ENCODE measurements at regions not wholly inside any gene's neighbourhood (a gene's known extent, or its start where the extent isn't known, plus 50 kb on each side); places are given as distances from the start of the nearest gene placed in this dataset.

DNA sequence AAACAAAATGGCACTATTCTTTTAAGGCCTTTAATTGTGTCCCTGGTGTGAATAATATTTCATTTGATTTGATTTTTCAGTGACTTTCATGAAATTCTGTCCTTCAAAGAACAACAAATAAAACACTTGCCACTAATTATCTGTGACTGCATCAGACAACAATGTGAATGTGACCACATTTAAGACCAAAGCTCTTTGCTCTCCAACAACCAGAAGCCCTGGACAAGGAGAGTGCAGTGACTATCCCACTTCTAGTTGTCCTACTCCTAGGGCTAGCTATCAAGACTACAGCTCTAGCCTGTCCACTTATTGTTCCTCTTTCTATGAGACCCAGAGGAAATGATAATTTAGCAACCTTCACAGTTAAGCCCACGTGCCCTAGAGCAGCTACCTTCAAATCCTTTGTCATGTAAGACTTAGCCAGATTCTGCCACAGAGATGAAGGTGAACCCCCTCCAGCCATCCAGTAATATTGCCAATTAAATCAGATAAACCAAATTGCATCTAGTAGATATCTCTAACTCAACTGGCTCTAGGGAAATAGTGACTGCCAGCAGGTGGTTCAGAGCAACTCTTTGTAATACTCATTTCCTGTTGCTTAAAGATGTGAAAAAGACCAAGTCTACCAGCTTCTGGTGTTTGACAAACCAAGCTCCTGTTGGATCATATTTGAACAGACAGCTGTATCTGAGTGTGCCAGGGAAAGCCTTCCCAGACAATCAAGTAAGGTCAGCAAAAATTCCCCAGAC lies 142.6 kb upstream of the BLID start:
- Histone ChIP-seq H3K27ac (ENCODE audit: low read depth, low read length) (no peak overlapping the region), H3K36me3 (ENCODE audit: control insufficient read depth, insufficient read depth, low read length) (no peaks in the 10 kb centered on the region), H3K27me3 (ENCODE audit: control insufficient read depth, insufficient read depth, low read length) (peaks cover 11% of the 10 kb centered on the region; the same call in 1 of the 2 replicates), H3K4me1 (ENCODE audit: control insufficient read depth, insufficient read depth, low read length) (peaks cover 3% of the 10 kb centered on the region; the same call in 1 of the 2 replicates), H3K9ac (ENCODE audit: low read length) (no peak overlapping the region), H3K9me3 (ENCODE audit: control insufficient read depth, insufficient read depth, low read depth, low read length) (0 out of 2 replicates have a peak, but pooled peaks cover 4% of the 10 kb centered on the region), H3K4me3 (ENCODE audit: low read depth, low read length) (no peak overlapping the region)

GRCh38 chr11:122253589-122254231 lies 137.7 kb upstream of the BLID start:
- H3K27ac ChIP-seq (ENCODE audit: low read depth, low read length) = no peak overlapping the region

DNA sequence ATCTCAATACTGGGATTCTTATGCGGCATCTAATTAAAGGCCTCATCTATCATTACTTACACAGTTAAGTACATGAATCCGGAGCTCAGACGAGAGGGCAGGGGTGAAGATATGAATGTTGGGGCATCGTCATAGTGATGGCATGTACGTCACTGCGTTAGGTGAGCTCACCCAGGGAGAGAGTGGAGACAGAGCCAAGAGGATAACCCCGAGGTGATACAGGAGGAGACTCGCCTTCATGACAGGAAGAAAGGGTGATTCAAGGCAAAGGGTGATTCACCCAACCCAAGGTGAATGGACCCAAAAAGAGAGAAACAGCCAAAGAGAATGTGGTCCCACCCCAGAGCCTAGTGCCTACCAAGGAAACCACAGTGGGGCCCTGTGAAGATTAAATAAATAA lies 132.9 kb upstream of the BLID start:
- Histone ChIP-seq H3K4me1 (ENCODE audit: control insufficient read depth, insufficient read depth, low read length) (peaks cover 6% of the 10 kb centered on the region; the same call in 1 of the 2 replicates), H3K36me3 (ENCODE audit: control insufficient read depth, insufficient read depth, low read length) (no peaks in the 10 kb centered on the region), H3K4me3 (ENCODE audit: low read depth, low read length) (no peak overlapping the region), H3K9ac (ENCODE audit: low read length) (no peak overlapping the region), H3K27me3 (ENCODE audit: control insufficient read depth, insufficient read depth, low read length) (peaks cover 12% of the 10 kb centered on the region; the same call in 1 of the 2 replicates), H3K9me3 (ENCODE audit: control insufficient read depth, insufficient read depth, low read depth, low read length) (no peaks in the 10 kb centered on the region), H3K27ac (ENCODE audit: low read depth, low read length) (no peak overlapping the region)

More at GRCh38 chr11:122253589-122254231, 137.7 kb upstream of the BLID start:
- Histone ChIP-seq H3K4me1 (ENCODE audit: control insufficient read depth, insufficient read depth, low read length) (peaks cover 6% of the 10 kb centered on the region; the same call in 1 of the 2 replicates), H3K4me3 (ENCODE audit: low read depth, low read length) (no peak overlapping the region), H3K27me3 (ENCODE audit: control insufficient read depth, insufficient read depth, low read length) (peaks cover 22% of the 10 kb centered on the region; the same call in 1 of the 2 replicates), H3K9ac (ENCODE audit: low read length) (no peak overlapping the region), H3K36me3 (ENCODE audit: control insufficient read depth, insufficient read depth, low read length) (no peaks in the 10 kb centered on the region), H3K9me3 (ENCODE audit: control insufficient read depth, insufficient read depth, low read depth, low read length) (0 out of 2 replicates have a peak, but pooled peaks cover 4% of the 10 kb centered on the region)

DNA sequence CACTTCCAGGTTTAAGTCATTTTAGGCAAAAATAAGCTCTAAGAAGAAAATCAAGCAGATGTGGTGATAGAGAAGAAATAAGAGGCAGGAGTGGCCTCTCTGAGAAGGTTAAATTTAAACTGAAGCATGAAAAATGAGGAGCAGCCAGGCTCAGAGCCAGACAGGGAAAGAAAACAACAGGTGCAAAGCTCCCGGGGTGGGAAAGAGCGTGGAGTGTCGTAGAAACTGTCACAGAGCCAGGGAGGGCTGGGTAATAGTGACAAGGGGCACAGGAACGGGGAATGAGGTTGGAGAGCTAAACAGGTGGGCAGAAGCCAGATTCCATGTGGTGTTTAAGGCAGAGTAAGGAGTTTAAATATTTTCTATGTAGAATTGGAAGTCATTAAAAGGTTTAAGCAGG lies 132.1 kb upstream of the BLID start:
- Histone ChIP-seq H3K4me3 (ENCODE audit: low read depth, low read length) (no peak overlapping the region), H3K4me1 (ENCODE audit: control insufficient read depth, insufficient read depth, low read length) (no peaks in the 10 kb centered on the region), H3K36me3 (ENCODE audit: control insufficient read depth, insufficient read depth, low read length) (no peaks in the 10 kb centered on the region), H3K27me3 (ENCODE audit: control insufficient read depth, insufficient read depth, low read length) (peaks cover 11% of the 10 kb centered on the region; the same call in 1 of the 2 replicates), H3K27ac (ENCODE audit: low read depth, low read length) (no peak overlapping the region), H3K9ac (ENCODE audit: low read length) (no peak overlapping the region), H3K9me3 (ENCODE audit: control insufficient read depth, insufficient read depth, low read depth, low read length) (no peaks in the 10 kb centered on the region)

GRCh38 chr11:122246874-122247273 lies 130.9 kb upstream of the BLID start:
- Histone ChIP-seq H3K9me3 (ENCODE audit: control insufficient read depth, insufficient read depth, low read depth, low read length) (no peaks in the 10 kb centered on the region), H3K27me3 (ENCODE audit: control insufficient read depth, insufficient read depth, low read length) (peaks cover 4% of the 10 kb centered on the region; the same call in 1 of the 2 replicates), H3K36me3 (ENCODE audit: control insufficient read depth, insufficient read depth, low read length) (no peaks in the 10 kb centered on the region), H3K4me1 (ENCODE audit: control insufficient read depth, insufficient read depth, low read length) (no peaks in the 10 kb centered on the region), H3K4me3 (ENCODE audit: low read depth, low read length) (no peak overlapping the region), H3K27ac (ENCODE audit: low read depth, low read length) (no peak overlapping the region), H3K9ac (ENCODE audit: low read length) (no peak overlapping the region)

GRCh38 chr11:122242731-122243130 lies 126.7 kb upstream of the BLID start:
- Histone ChIP-seq H3K36me3 (ENCODE audit: control insufficient read depth, insufficient read depth, low read length) (no peaks in the 10 kb centered on the region), H3K4me3 (ENCODE audit: low read depth, low read length) (no peak overlapping the region), H3K27me3 (ENCODE audit: control insufficient read depth, insufficient read depth, low read length) (no peaks in the 10 kb centered on the region), H3K4me1 (ENCODE audit: control insufficient read depth, insufficient read depth, low read length) (no peaks in the 10 kb centered on the region), H3K9me3 (ENCODE audit: control insufficient read depth, insufficient read depth, low read depth, low read length) (no peaks in the 10 kb centered on the region), H3K9ac (ENCODE audit: low read length) (no peak overlapping the region), H3K27ac (ENCODE audit: low read depth, low read length) (no peak overlapping the region)

- H3K9me3 ChIP-seq (ENCODE audit: control insufficient read depth, insufficient read depth, low read depth, low read length) = no peaks in the 10 kb centered on the region
- H3K36me3 ChIP-seq (ENCODE audit: control insufficient read depth, insufficient read depth, low read length) = no peaks in the 10 kb centered on the region
- no peak overlapping the region for H3K27ac ChIP-seq (ENCODE audit: low read depth, low read length)
- no peaks in the 10 kb centered on the region for H3K4me1 ChIP-seq (ENCODE audit: control insufficient read depth, insufficient read depth, low read length)
- H3K27me3 ChIP-seq (ENCODE audit: control insufficient read depth, insufficient read depth, low read length) = no peaks in the 10 kb centered on the region
- no peak overlapping the region for H3K9ac ChIP-seq (ENCODE audit: low read length)
- H3K4me3 ChIP-seq (ENCODE audit: low read depth, low read length) = no peak overlapping the region
Measured at GRCh38 chr11:122241566-122241965, 125.6 kb upstream of the BLID start.

DNA sequence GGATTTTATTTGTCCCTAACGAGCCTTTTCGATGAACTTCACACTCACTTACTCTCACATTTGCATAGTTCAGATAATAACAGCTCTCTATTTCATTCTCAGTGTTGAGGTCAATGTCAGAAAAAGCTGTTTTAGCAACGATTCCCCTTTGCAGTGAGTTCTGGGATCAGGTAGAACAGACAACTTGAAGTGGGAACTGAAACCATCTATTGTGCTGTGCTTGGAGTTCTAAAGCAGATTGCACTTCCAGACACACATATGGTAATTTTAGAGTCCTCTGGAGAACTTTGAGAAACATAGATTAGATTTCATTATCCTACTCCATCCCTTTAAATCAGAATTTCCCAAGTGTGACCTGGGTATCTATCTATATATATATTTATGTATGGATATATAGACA lies 124.6 kb upstream of the BLID start:
- no peaks in the 10 kb centered on the region for H3K9me3 ChIP-seq (ENCODE audit: control insufficient read depth, insufficient read depth, low read depth, low read length)
- no peak overlapping the region for H3K27ac ChIP-seq (ENCODE audit: low read depth, low read length)
- H3K27me3 ChIP-seq (ENCODE audit: control insufficient read depth, insufficient read depth, low read length) = no peaks in the 10 kb centered on the region
- H3K4me3 ChIP-seq (ENCODE audit: low read depth, low read length) = no peak overlapping the region
- no peaks in the 10 kb centered on the region for H3K36me3 ChIP-seq (ENCODE audit: control insufficient read depth, insufficient read depth, low read length)
- H3K9ac ChIP-seq (ENCODE audit: low read length) = no peak overlapping the region
- H3K4me1 ChIP-seq (ENCODE audit: control insufficient read depth, insufficient read depth, low read length) = no peaks in the 10 kb centered on the region

DNA sequence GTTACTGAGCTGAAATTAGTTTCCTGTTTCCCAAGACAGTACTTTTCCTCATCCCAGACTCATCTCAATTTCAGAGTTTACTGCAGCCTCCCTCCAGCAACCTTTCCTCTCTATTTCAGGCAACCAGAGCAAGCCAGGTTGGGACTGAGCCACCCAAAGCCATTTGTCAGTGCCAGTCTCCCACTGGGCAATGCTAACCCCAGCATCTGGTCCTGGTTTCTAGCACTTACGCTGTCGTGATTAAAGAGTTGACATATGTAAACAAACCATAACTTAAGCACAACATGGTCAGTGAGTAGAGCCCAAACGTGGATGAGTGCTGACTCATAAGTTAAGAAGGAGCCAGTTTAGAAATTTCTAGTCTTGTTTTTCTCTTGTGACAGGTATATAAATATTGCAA lies 119.6 kb upstream of the BLID start:
- Histone ChIP-seq H3K4me1 (ENCODE audit: control insufficient read depth, insufficient read depth, low read length) (no peaks in the 10 kb centered on the region), H3K4me3 (ENCODE audit: low read depth, low read length) (no peak overlapping the region), H3K27me3 (ENCODE audit: control insufficient read depth, insufficient read depth, low read length) (no peaks in the 10 kb centered on the region), H3K36me3 (ENCODE audit: control insufficient read depth, insufficient read depth, low read length) (no peaks in the 10 kb centered on the region), H3K9ac (ENCODE audit: low read length) (no peak overlapping the region), H3K9me3 (ENCODE audit: control insufficient read depth, insufficient read depth, low read depth, low read length) (no peaks in the 10 kb centered on the region), H3K27ac (ENCODE audit: low read depth, low read length) (no peak overlapping the region)

- H3K9ac ChIP-seq (ENCODE audit: low read length) = no peak overlapping the region
Measured at GRCh38 chr11:122234780-122235179, 118.8 kb upstream of the BLID start.

DNA sequence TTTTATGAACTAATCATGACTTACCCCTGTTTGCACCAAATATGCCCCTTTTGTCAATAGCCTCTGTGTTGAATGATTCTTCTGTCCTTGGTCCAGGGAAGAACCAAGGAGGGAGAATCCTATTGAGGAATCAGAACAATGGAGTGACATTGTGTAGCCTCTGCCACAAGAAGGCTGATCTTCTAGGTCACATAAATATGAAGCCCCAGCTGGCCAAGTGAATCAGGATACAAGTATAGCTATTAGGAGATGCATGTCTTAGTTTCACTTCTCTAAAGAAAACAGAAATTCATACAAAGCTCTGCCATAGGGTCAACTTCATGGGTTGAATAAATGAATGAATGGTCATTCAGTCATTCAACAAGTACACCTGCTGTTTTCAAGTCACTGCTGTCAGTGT lies 118.2 kb upstream of the BLID start:
- H3K36me3 ChIP-seq (ENCODE audit: control insufficient read depth, insufficient read depth, low read length) = no peaks in the 10 kb centered on the region
- no peaks in the 10 kb centered on the region for H3K27me3 ChIP-seq (ENCODE audit: control insufficient read depth, insufficient read depth, low read length)
- no peaks in the 10 kb centered on the region for H3K9me3 ChIP-seq (ENCODE audit: control insufficient read depth, insufficient read depth, low read depth, low read length)
- no peak overlapping the region for H3K9ac ChIP-seq (ENCODE audit: low read length)
- H3K27ac ChIP-seq (ENCODE audit: low read depth, low read length) = no peak overlapping the region
- H3K4me3 ChIP-seq (ENCODE audit: low read depth, low read length) = no peak overlapping the region
- H3K4me1 ChIP-seq (ENCODE audit: control insufficient read depth, insufficient read depth, low read length) = peaks cover 10% of the 10 kb centered on the region

More at GRCh38 chr11:122234780-122235179, 118.8 kb upstream of the BLID start:
- no peaks in the 10 kb centered on the region for H3K9me3 ChIP-seq (ENCODE audit: control insufficient read depth, insufficient read depth, low read depth, low read length)
- no peaks in the 10 kb centered on the region for H3K27me3 ChIP-seq (ENCODE audit: control insufficient read depth, insufficient read depth, low read length)
- H3K27ac ChIP-seq (ENCODE audit: low read depth, low read length) = no peak overlapping the region
- peaks cover 5% of the 10 kb centered on the region for H3K4me1 ChIP-seq (ENCODE audit: control insufficient read depth, insufficient read depth, low read length)
- no peaks in the 10 kb centered on the region for H3K36me3 ChIP-seq (ENCODE audit: control insufficient read depth, insufficient read depth, low read length)
- no peak overlapping the region for H3K4me3 ChIP-seq (ENCODE audit: low read depth, low read length)

Data from HUES6 (cell line).